ENCODE measurements at regions not wholly inside any gene's neighbourhood (a gene's known extent, or its start where the extent isn't known, plus 50 kb on each side); places are given as distances from the start of the nearest gene placed in this dataset.

DNA sequence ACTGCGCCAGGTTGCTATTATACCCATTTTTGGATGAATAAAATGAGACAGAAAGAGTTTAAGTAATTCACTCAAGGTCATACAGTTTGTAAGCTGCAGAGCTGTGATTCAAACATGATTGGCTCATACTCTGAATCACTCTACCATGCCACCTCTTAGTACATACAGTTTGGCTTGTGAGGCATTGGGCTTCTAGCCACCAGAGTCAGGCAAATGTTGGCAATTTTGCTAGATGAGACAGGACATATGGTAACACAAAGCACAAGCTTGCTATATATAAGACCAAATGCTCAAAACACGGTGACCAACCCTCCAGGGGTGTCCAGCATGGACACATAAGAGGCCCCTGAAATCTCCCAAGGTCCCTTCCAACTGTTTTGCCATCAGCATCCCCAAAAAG, 236.0 kb upstream of the IRX5 start:
- no peak for DNase-seq

DNA sequence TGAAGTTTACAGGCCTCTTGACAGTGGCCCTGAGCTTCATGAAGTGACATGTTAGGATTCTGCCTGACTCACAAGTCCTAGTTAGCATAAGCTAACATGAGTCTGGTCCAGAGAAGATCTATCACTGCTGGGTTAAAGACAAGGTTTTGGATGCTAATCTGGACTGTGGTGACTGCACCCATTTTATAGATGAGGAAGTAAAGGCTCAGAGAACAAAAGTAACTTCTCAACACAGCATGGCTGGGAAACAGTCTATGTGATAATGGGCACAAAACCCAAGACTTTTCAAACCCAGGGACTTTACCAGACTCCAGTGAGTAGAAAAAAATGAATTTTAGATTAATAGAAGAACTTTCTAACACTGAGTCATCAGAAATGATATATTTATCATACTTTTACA, 236.8 kb upstream of the IRX5 start:
- DNase-seq: no peak
- in situ Hi-C loops (cut with MboI; ENCODE audit: low pct_unique_long_range_greater_than_20kb, low sequenced_read_pairs): no loop called here

More for the DNA sequence above, 236.0 kb upstream of the IRX5 start:
- in situ Hi-C loops (cut with MboI; ENCODE audit: low pct_unique_long_range_greater_than_20kb, low sequenced_read_pairs): no loop called here

DNA sequence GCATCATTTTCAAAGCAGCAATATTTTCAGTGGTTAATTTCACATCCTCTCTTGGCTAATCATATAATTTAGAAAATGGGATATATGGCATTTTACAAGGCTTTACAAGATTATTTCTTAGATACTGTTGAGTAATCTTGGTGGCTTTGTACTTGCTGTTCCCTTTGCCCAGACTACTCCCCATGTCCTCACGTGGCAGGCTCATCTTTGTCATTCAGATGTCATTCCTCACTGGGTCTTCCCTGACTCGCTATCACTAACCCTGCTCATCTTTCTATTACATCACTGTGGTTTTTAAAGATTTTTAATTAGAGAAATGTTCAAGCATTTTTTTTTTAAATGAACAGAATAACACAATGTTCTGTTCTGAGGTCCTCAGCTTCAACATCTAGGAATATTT, 240.0 kb upstream of the IRX5 start:
- DNase-seq: no peak
- in situ Hi-C loops (cut with MboI; ENCODE audit: low pct_unique_long_range_greater_than_20kb, low sequenced_read_pairs): no loop called here

DNA sequence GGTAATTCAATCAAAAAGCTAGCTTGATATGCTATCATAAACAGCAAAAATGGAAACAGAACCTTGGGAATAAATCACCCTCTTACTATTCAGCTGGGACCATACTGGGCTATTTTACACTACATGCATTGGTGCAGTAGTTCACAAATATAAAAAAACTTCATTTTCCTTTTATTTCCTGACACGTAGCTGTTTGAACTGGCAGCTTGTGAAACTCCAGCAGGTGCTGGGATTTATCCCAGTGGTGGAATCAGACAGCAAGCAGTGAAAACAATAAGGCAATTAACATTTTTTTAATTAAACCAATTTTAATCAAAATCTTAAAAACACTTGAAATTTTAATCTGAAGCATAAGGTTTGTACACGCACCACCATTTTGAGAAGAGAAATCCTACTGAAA, 240.4 kb upstream of the IRX5 start:
- no peak for DNase-seq
- in situ Hi-C loops (cut with MboI; ENCODE audit: low pct_unique_long_range_greater_than_20kb, low sequenced_read_pairs): no loop called here

DNA sequence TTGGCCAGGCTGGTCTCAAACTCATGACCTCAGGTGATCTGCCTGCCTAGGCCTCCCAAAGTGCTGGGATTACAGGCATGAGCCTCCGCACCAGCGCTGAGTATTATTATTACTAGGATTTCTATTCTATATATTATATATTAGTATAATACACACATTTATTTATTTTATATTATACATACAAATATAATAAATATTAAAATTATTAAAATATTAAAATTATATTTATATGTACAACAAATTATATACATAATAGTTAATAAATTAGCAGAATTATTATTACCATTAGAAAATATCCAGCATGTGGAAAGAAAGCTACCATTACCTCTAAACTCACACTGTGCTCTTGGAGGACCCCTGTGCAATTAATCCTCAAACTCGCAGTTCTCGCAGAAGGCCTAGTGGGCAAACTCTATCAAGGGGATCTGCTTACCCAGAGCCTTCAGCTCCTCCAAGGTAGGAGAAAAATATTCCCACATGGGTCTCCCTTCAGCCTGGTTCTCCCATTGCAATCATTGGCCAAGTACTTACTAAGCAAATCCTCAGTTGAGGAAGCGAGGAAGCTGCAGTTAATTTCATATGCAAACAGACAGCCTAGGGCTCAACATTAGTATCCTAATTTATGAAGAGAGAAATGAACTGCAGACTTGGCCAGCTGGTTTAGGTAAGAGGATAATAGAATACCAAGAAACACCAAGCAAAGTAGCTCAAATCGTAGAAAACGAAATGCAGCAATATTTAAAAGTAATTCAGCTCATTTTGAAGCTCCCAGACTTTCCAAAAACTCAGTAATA, 241.4 kb upstream of the IRX5 start:
- no peak for DNase-seq

DNA sequence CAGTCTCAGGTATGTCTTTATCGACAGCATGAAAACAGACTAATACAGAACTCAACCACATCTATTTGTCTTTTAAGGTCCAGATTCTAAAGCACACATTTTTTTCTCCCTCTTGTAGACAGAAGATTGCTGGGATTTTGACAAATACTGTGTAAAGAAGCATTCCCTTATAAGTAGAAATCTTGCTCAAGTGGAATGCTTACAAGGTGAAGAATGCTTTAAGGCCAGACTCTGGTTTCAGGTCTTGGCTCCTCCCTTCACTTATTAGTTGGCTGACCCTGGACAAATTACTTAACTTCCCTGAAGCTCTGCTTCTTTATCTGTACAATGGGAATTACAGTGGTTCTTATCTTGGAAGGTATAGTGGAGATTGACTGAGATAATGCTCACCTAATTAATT, 242.3 kb upstream of the IRX5 start:
- in situ Hi-C loops (cut with MboI; ENCODE audit: low pct_unique_long_range_greater_than_20kb, low sequenced_read_pairs): no loop called here
- no peak for DNase-seq

More for the DNA sequence above, 241.4 kb upstream of the IRX5 start:
- in situ Hi-C loops (cut with MboI; ENCODE audit: low pct_unique_long_range_greater_than_20kb, low sequenced_read_pairs): no loop called here

DNA sequence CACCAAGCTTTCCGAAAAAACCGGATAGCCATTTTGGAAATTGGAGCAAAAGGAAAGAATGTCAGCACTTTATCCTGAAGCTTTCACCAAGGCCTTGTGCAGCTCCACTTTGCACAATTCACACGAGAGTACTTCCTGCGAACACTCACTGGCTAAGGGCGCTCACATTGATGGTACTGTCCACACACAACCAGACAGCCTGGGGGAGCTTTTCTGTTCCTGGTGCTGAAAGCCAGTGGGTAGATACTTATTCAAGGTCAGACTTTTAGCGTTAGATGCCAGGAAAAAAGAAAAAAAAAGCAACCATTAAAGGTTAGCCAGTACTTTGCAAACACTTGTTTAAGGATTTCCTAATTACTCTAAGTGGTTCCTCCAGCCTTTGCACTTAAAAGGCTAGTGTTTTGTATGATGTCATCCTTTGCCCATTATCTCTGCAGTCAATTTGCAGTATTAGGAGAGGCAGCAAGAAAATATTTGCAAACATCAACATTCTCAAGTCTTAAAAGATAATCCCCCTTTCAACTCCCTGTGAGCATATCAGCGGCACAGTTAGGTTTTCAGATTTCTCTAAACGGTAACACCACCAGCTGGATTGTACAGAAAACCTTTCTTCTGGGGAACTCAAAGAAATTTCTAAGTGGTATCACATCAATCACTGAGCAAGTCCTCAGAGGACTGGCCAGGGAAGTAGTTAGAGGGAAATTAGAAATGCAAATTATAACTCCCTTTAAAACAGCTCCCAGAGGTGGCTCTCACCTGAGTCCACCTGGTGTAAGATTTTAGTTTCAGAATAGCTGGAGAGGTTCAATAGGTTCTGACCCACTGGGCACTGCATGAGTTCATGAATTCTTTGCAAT, 243.4 kb upstream of the IRX5 start:
- in situ Hi-C loops (cut with MboI; ENCODE audit: low pct_unique_long_range_greater_than_20kb, low sequenced_read_pairs): no loop called here
- DNase-seq: no peak

DNA sequence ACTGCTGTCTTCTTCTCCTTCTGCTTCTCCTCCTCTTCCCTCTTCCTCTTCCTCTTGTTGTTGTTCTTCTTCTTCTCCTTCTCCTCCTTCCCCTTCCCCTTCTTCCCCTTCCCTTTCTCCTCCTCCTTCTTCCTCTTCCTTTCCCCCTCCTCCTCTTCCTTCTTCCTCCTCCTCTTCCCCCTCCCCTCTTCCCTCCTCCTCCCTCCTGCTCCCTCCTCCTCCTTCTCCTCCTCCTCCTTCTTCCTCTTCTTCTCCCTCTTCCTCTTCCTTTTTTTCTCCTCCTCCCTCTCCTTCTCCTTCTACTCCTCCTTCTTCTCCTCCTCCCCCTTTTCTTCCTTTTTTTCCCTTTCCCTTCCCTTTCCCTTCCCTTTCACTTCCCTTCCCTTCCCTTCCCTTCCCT, 245.0 kb upstream of the IRX5 start:
- DNase-seq: no peak
- in situ Hi-C loops (cut with MboI; ENCODE audit: low pct_unique_long_range_greater_than_20kb, low sequenced_read_pairs): no loop called here

DNA sequence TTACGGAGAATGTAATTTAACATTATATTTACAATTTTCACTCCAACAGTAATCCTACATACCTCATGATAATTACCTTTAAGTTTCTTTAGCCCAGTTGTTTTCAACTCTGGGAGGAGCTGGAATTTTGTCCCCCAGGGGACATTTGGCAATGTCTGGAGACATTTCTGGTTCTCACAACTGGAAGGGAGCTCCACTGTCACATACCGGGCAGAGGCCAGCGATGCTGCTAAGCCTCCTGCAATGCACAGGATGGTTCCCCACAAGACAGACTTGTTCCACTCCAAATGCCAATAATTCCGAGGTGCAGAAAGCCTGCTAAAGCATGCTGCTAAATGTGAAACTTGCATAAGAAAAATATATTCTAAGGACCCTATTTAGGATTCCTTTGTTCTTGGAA, 251.1 kb upstream of the IRX5 start:
- in situ Hi-C loops (cut with MboI; ENCODE audit: low pct_unique_long_range_greater_than_20kb, low sequenced_read_pairs): no loop called here

DNA sequence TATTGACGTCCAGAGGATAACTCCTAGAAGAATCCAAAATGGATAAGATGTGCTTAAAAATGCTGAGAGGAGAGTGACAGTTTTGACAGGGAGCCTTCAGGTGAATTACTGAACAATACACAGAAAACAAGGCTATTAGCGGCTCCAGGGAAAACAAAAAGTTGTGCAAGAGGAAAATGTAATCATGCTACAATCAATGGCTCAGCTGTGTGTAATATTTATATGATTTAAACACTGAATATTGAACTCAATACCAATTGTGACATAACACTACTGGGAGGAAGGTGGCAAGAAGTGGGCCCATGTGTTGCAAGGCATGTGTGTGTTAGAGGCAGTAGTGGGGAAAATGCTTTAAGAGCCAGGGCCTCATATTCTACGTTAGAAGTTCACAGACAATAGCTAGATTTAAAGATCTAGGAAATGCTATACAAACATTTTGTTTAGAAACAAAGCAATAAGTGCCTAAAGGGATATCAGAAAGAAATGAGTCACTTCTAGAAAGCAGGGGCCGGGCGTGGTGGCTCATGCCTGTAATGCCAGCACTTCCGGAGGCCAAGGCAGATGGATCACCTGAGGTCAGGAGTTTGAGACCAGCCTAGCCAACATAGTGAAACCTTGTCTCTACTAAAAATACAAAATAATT, 253.2 kb upstream of the IRX5 start:
- DNase-seq: no peak
- in situ Hi-C loops (cut with MboI; ENCODE audit: low pct_unique_long_range_greater_than_20kb, low sequenced_read_pairs): no loop called here

More for the DNA sequence above, 251.1 kb upstream of the IRX5 start:
- no peak for DNase-seq

- in situ Hi-C loops (cut with MboI; ENCODE audit: low pct_unique_long_range_greater_than_20kb, low sequenced_read_pairs): no loop called here
These were observed 257.4 kb upstream of the IRX5 start for GRCh38 chr16:54673313-54673712.

GRCh38 chr16:54672500-54672899, 258.2 kb upstream of the IRX5 start:
- in situ Hi-C loops (cut with MboI; ENCODE audit: low pct_unique_long_range_greater_than_20kb, low sequenced_read_pairs): no loop called here
- no peak for DNase-seq

More at GRCh38 chr16:54673313-54673712, 257.4 kb upstream of the IRX5 start:
- DNase-seq: no peak

DNA sequence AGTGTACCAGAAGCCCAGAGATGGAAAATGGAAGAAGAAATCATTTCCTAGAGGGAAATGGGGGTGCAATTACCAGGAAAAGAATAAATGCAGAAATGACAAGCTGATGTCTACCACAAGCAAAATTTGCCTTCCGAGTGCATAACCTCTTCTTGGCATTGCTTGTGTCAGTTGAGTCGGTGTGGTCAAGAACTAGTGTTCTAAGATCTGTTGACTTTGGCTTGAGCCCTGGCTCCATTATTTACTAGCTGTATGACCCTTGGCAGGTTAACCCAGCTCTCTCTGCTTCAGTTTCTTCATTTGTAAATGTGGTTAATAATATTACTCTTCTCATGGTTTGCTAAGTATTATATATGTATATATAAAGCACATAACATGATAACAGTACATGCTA, 273.0 kb upstream of the IRX5 start:
- in situ Hi-C loops (cut with MboI; ENCODE audit: low pct_unique_long_range_greater_than_20kb, low sequenced_read_pairs): no loop called here
- DNase-seq: no peak

GRCh38 chr16:54657058-54657708, 273.5 kb upstream of the IRX5 start:
- in situ Hi-C loops (cut with MboI; ENCODE audit: low pct_unique_long_range_greater_than_20kb, low sequenced_read_pairs): no loop called here
- no peak for DNase-seq

DNA sequence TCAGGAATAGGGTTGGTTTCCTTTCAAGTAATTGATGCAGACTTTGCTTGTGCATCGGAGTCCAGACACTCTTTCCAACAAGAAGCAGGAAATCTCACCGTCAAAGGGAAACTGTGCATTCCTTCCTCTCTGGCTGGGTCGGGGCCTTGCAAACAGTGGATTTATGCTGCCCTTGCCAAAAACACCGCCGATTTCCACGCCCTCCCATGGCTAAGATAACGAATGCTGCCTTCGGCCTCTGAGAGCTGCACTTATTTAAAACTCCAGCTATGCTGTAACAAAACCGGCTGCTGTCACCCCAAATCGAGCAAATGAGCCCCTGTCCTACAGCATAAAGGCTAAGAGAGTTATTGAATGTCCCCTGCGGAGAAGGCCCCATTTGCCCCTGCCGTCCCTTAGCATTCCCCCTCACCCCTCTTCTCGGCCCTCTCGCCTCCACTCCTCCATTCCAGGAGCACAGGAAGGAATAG, 275.5 kb upstream of the IRX5 start:
- peak; percentile 72 for DNase-seq
- in situ Hi-C loops (cut with MboI; ENCODE audit: low pct_unique_long_range_greater_than_20kb, low sequenced_read_pairs): no loop called here

DNA sequence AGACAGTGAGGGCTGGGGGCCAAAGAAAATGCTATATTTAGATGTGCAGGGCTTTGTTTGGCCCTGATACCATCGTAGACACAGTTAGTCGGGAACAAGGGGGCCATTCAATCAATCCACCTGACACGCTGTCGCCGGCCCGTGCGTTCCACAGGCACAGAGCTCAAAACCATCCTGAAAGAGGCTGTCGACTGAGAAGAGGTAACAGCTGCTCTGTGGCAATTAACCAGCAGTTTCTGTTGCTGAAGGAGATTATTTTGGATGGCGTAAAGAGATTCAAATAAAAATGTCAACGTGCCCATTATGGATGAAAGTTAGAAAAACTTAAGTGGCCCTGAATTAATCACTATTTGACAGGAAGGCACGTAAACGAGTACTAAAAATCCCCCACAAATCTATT, 276.2 kb upstream of the IRX5 start:
- in situ Hi-C loops (cut with MboI; ENCODE audit: low pct_unique_long_range_greater_than_20kb, low sequenced_read_pairs): no loop called here
- DNase-seq: peak; percentile 11

- DNase-seq: peak; percentile 50
- in situ Hi-C loops (cut with MboI; ENCODE audit: low pct_unique_long_range_greater_than_20kb, low sequenced_read_pairs): no loop called here
These were observed 278.4 kb upstream of the IRX5 start for GRCh38 chr16:54652201-54652770.

GRCh38 chr16:54651440-54652195, 279.0 kb upstream of the IRX5 start:
- in situ Hi-C loops (cut with MboI; ENCODE audit: low pct_unique_long_range_greater_than_20kb, low sequenced_read_pairs): no loop called here
- DNase-seq: no peak

All from KBM-7 (cell line).